K562 (cell line): ENCODE measurements at regions not wholly inside any gene's neighbourhood (a gene's known extent, or its start where the extent isn't known, plus 50 kb on each side); places are given as distances from the start of the nearest gene placed in this dataset.

Experiments
- ATAC-seq: fragments of 200-7000 bp; cut with Tn5 transposase; 3 replicates; pipeline ENCODE4 v1.9.1; 2020; ENCODE audit warnings: moderate library complexity
- BruUV-seq: library from RNA; stranded (reverse); fragments of 400-500 nt; replicated peaks from 2 replicates; lab custom pipeline; 2021; lab: Mats Ljungman, UMichigan
- CTCF ChIA-PET: fragments of 300-600 bp; formaldehyde crosslinking; extraction: SDS; loops from one replicate; lab custom pipeline; 2021; ENCODE audit warnings: low intra/inter-chr PET ratio; lab: Yijun Ruan, JAX
- POLR2A ChIA-PET: fragments of 300-600, 350-650 bp; sonication (Branson Sonifier 250); formaldehyde crosslinking; extraction: SDS; loops from one replicate; lab custom pipeline; 2021; ENCODE audit warnings: antibody characterized with exemption, inconsistent platforms; lab: Yijun Ruan, JAX
- DNase-seq, 4 experiments: peaks; one replicate each; pipeline versions ENCODE4 v3.0.0 to v3.0.0-alpha.2; 2011 to 2018; ENCODE audit warnings: low spot score in 3 of 4, mixed read lengths in 3 of 4; ENCODE audit errors: extremely low read depth in 1 of 4
- FAIRE-seq: peaks from 2 replicates; lab custom pipeline; 2011; peaks lifted over from hg19 to GRCh38; lab: Jason Lieb, UNC
- H2AFZ ChIP-seq: 2 replicates; pipeline ENCODE4 v1.6.0; 2011; ENCODE audit warnings: low read depth, low read length, control low read depth, inconsistent platforms
- H3K27ac ChIP-seq: fragments of 200-600 bp; 3 replicates; pipeline ENCODE4 v1.8.0; 2011; ENCODE audit warnings: low read depth, mild to moderate bottlenecking, control low read depth, inconsistent platforms, low read length, moderate library complexity, mixed read lengths; ENCODE audit errors: extremely low read depth
- H3K27me3 ChIP-seq, 2 experiments: fragments of 300-600 bp in 1 of 2; 2 replicates in 1 of 2; 3 replicates in 1 of 2; pipeline versions ENCODE4 v1.6.0 to v1.8.0; 2011; ENCODE audit warnings: inconsistent platforms in 2 of 2, low read length in 2 of 2, mild to moderate bottlenecking in 1 of 2, mixed read lengths in 1 of 2, moderate library complexity in 1 of 2; ENCODE audit not compliant: control insufficient read depth in 2 of 2, insufficient read depth in 2 of 2
- H3K36me3 ChIP-seq: fragments of 300-600 bp; 3 replicates; pipeline ENCODE4 v1.8.0; 2011; ENCODE audit warnings: mild to moderate bottlenecking, low read length, inconsistent platforms; ENCODE audit not compliant: control insufficient read depth, insufficient read depth
- H3K4me1 ChIP-seq, 2 experiments: fragments of 200-600 bp in 1 of 2; replicated peaks in 1 of 2; 2 replicates in 1 of 2; 3 replicates in 1 of 2; pipeline versions ENCODE4 v1.5.1 to v1.8.0; 2011; ENCODE audit warnings: inconsistent platforms in 2 of 2, low read length in 2 of 2, mild to moderate bottlenecking in 1 of 2, mixed read lengths in 1 of 2, moderate library complexity in 1 of 2; ENCODE audit not compliant: control insufficient read depth in 2 of 2, insufficient read depth in 2 of 2
- H3K4me2 ChIP-seq: 2 replicates; pipeline ENCODE4 v1.6.1; 2011; ENCODE audit warnings: low read length, control low read depth, inconsistent platforms, mixed read lengths; ENCODE audit not compliant: insufficient read depth
- H3K4me3 ChIP-seq: fragments of 200-600 bp; sonication (generic), shearing (Covaris generic); 2 replicates; pipeline ENCODE4 v1.5.1; 2016; ENCODE audit warnings: control low read depth, inconsistent platforms
- H3K79me2 ChIP-seq: fragments of 200-600 bp; 3 replicates; pipeline ENCODE4 v1.8.0; 2011; ENCODE audit warnings: low read length, inconsistent platforms; ENCODE audit not compliant: control insufficient read depth, insufficient read depth
- H3K9ac ChIP-seq, 2 experiments: 2 replicates each; pipeline versions ENCODE4 v1.6.0 to v1.6.1; 2011; ENCODE audit warnings: low read depth in 2 of 2, low read length in 2 of 2, control low read depth in 1 of 2, inconsistent platforms in 1 of 2, mild to moderate bottlenecking in 1 of 2, mixed read lengths in 1 of 2; ENCODE audit not compliant: insufficient read depth in 1 of 2
- H3K9me1 ChIP-seq: one replicate; pipeline ENCODE4 v1.6.0; 2011; ENCODE audit warnings: inconsistent platforms, mild to moderate bottlenecking, low read length, moderate library complexity; ENCODE audit not compliant: control insufficient read depth, insufficient read depth
- H3K9me3 ChIP-seq: replicated peaks from 2 replicates; pipeline ENCODE4 v1.5.1; 2011; ENCODE audit warnings: low read depth, low read length, inconsistent platforms; ENCODE audit not compliant: control insufficient read depth, insufficient read depth
- H4K20me1 ChIP-seq: replicated peaks from 2 replicates; pipeline ENCODE4 v1.6.1; 2011; ENCODE audit warnings: low read length, inconsistent platforms, mixed read lengths; ENCODE audit not compliant: control insufficient read depth, insufficient read depth
- MTA1 ChIP-seq: fragments of 450-650 bp; IDR thresholded peaks from 2 replicates; pipeline ENCODE4 v1.6.1; 2017; ENCODE audit warnings: borderline replicate concordance
- NR2C1 ChIP-seq, 2 experiments: fragments of 450-650 bp; IDR thresholded peaks; 2 replicates each; pipeline ENCODE4 v1.6.1; 2017; ENCODE audit warnings: mild to moderate bottlenecking in 2 of 2, antibody characterized with exemption in 1 of 2, inconsistent platforms in 1 of 2, missing compliant biosample characterization in 1 of 2, missing genetic modification characterization in 1 of 2
- RBM14 ChIP-seq: fragments of 200-400 bp; formaldehyde crosslinking; IDR thresholded peaks from 2 replicates; pipeline ENCODE4 v1.6.1; 2018; ENCODE audit warnings: low read depth, mild to moderate bottlenecking, low read length, moderate library complexity, borderline replicate concordance; ENCODE audit not compliant: insufficient read depth
- ZNF830 ChIP-seq: fragments of 250-450 bp; sonication (Bioruptor Pico); IDR thresholded peaks from 2 replicates; pipeline ENCODE4 v1.5.0; 2021; ENCODE audit warnings: mild to moderate bottlenecking
- WGBS: fragments of 100-300 bp; shearing (Covaris generic); methylation state at CpG from one replicate; pipeline ENCODE4 v1.1.6; 2016; ENCODE audit warnings: low coverage, mixed read lengths; ENCODE audit not compliant: insufficient coverage; ENCODE audit errors: missing lambda C conversion rate; 5-methylcytosine and 5-hydroxymethylcytosine counted together
- in situ Hi-C: fragments of 300-500 bp; cut with MboI; formaldehyde crosslinking; loops from 4 replicates; pipeline ENCODE4 v1.15.0; 2018; ENCODE audit warnings: inconsistent platforms, mixed read lengths
- intact Hi-C: fragments of 100-400 bp; cut with micrococcal nuclease; formaldehyde crosslinking; loops from 2 replicates; pipeline ENCODE4 v1.14.2; 2022
- TF ChIP-seq, protein P1 (sequence below): sonication (generic); formaldehyde crosslinking; IDR thresholded peaks from 2 replicates; pipeline ENCODE4 v1.8.0; 2023; ENCODE audit warnings: missing genetic modification reagents, mild to moderate bottlenecking, borderline replicate concordance

GRCh38 chr5:93868851-93869250 lies 127.5 kb upstream of the POU5F2 start:
- ChIA-PET POLR2A (no interaction called here), CTCF (no interaction called here)
- BruUV-seq = no TSS peak
- no peaks in the 10 kb centered on the region for H3K36me3 ChIP-seq
- no peak overlapping the region for H3K4me2 ChIP-seq
- no peak overlapping the region for H3K4me3 ChIP-seq
- no peaks in the 10 kb centered on the region for H3K79me2 ChIP-seq
- H3K9me1 ChIP-seq = no peaks in the 10 kb centered on the region
- 3% methylated on average over 6 of the region's 6 CpGs for WGBS
- no peaks in the 10 kb centered on the region for H3K4me1 ChIP-seq
- in situ Hi-C loops = no loop called here
- H3K27me3 ChIP-seq = no peaks in the 10 kb centered on the region
- no peak for ATAC-seq
- no peak for DNase-seq
- no peak for FAIRE-seq
- intact Hi-C loops = no loop called here
- no peak overlapping the region for H2AFZ ChIP-seq
- H3K27ac ChIP-seq = no peak overlapping the region
- H3K9ac ChIP-seq = no peak overlapping the region
- no peaks in the 10 kb centered on the region for H4K20me1 ChIP-seq
- no peak for TF ChIP-seq ZNF830 (CRISPR knock-in tag)
- TF ChIP-seq NR2C1 (IDR thresholded peaks at IDR 0.05) = no peak
- no peak for TF ChIP-seq NR2C1 (tag; IDR thresholded peaks at IDR 0.05)
- TF ChIP-seq RBM14 = no peak
- TF ChIP-seq, protein P1, sequence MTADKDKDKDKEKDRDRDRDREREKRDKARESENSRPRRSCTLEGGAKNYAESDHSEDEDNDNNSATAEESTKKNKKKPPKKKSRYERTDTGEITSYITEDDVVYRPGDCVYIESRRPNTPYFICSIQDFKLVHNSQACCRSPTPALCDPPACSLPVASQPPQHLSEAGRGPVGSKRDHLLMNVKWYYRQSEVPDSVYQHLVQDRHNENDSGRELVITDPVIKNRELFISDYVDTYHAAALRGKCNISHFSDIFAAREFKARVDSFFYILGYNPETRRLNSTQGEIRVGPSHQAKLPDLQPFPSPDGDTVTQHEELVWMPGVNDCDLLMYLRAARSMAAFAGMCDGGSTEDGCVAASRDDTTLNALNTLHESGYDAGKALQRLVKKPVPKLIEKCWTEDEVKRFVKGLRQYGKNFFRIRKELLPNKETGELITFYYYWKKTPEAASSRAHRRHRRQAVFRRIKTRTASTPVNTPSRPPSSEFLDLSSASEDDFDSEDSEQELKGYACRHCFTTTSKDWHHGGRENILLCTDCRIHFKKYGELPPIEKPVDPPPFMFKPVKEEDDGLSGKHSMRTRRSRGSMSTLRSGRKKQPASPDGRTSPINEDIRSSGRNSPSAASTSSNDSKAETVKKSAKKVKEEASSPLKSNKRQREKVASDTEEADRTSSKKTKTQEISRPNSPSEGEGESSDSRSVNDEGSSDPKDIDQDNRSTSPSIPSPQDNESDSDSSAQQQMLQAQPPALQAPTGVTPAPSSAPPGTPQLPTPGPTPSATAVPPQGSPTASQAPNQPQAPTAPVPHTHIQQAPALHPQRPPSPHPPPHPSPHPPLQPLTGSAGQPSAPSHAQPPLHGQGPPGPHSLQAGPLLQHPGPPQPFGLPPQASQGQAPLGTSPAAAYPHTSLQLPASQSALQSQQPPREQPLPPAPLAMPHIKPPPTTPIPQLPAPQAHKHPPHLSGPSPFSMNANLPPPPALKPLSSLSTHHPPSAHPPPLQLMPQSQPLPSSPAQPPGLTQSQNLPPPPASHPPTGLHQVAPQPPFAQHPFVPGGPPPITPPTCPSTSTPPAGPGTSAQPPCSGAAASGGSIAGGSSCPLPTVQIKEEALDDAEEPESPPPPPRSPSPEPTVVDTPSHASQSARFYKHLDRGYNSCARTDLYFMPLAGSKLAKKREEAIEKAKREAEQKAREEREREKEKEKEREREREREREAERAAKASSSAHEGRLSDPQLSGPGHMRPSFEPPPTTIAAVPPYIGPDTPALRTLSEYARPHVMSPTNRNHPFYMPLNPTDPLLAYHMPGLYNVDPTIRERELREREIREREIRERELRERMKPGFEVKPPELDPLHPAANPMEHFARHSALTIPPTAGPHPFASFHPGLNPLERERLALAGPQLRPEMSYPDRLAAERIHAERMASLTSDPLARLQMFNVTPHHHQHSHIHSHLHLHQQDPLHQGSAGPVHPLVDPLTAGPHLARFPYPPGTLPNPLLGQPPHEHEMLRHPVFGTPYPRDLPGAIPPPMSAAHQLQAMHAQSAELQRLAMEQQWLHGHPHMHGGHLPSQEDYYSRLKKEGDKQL (CRISPR knock-in tag) = no peak
- TF ChIP-seq MTA1 = no peak
- TF ChIP-seq, all 486 proteins: peak for 0
- no peaks in the 10 kb centered on the region for H3K9me3 ChIP-seq
